ENCODE measurements at regions not wholly inside any gene's neighbourhood (a gene's known extent, or its start where the extent isn't known, plus 50 kb on each side); places are given as distances from the start of the nearest gene placed in this dataset.

GRCh38 chr4:32771491-32771890, 2051.3 kb downstream of the PCDH7 start:
- no peak overlapping the region for H3K9ac ChIP-seq (ENCODE audit: low read length)
- H3K4me1 ChIP-seq (ENCODE audit: insufficient read depth, low read length): no peaks in the 10 kb centered on the region
- H3K4me3 ChIP-seq (ENCODE audit: low read depth in 1 of 2, low read length in 2 of 2): no peak overlapping the region
- H3K9me3 ChIP-seq (ENCODE audit: low read length): no peaks in the 10 kb centered on the region
- H3K27me3 ChIP-seq (ENCODE audit: control insufficient read depth in 1 of 2, insufficient read depth in 2 of 2, low read length in 2 of 2): no peaks in the 10 kb centered on the region
- no peaks in the 10 kb centered on the region for H3K36me3 ChIP-seq (ENCODE audit: insufficient read depth, low read length)
- no peak overlapping the region for H3K27ac ChIP-seq (ENCODE audit: low read depth, low read length)

- no peaks in the 10 kb centered on the region for H3K36me3 ChIP-seq (ENCODE audit: insufficient read depth, low read length)
- no peaks in the 10 kb centered on the region for H3K4me1 ChIP-seq (ENCODE audit: insufficient read depth, low read length)
- H3K9ac ChIP-seq (ENCODE audit: low read length): no peak overlapping the region
- no peaks in the 10 kb centered on the region for H3K9me3 ChIP-seq (ENCODE audit: low read length)
- H3K27me3 ChIP-seq (ENCODE audit: control insufficient read depth in 1 of 2, insufficient read depth in 2 of 2, low read length in 2 of 2): no peaks in the 10 kb centered on the region
- no peak overlapping the region for H3K4me3 ChIP-seq (ENCODE audit: low read depth in 1 of 2, low read length in 2 of 2)
- no peak overlapping the region for H3K27ac ChIP-seq (ENCODE audit: low read depth, low read length)
Observed at GRCh38 chr4:32775049-32775448, 2054.9 kb downstream of the PCDH7 start.

GRCh38 chr4:32776435-32777203, 2056.4 kb downstream of the PCDH7 start:
- no peak overlapping the region for H3K27ac ChIP-seq (ENCODE audit: low read depth, low read length)
- no peaks in the 10 kb centered on the region for H3K9me3 ChIP-seq (ENCODE audit: low read length)
- no peak overlapping the region for H3K4me3 ChIP-seq (ENCODE audit: low read depth in 1 of 2, low read length in 2 of 2)
- H3K27me3 ChIP-seq (ENCODE audit: control insufficient read depth in 1 of 2, insufficient read depth in 2 of 2, low read length in 2 of 2): no peaks in the 10 kb centered on the region
- H3K9ac ChIP-seq (ENCODE audit: low read length): no peak overlapping the region
- H3K36me3 ChIP-seq (ENCODE audit: insufficient read depth, low read length): no peaks in the 10 kb centered on the region
- H3K4me1 ChIP-seq (ENCODE audit: insufficient read depth, low read length): no peaks in the 10 kb centered on the region

GRCh38 chr4:32778025-32778424, 2057.9 kb downstream of the PCDH7 start:
- H3K4me1 ChIP-seq (ENCODE audit: insufficient read depth, low read length): no peaks in the 10 kb centered on the region
- no peaks in the 10 kb centered on the region for H3K9me3 ChIP-seq (ENCODE audit: low read length)
- no peaks in the 10 kb centered on the region for H3K36me3 ChIP-seq (ENCODE audit: insufficient read depth, low read length)
- H3K9ac ChIP-seq (ENCODE audit: low read length): no peak overlapping the region
- no peak overlapping the region for H3K4me3 ChIP-seq (ENCODE audit: low read depth in 1 of 2, low read length in 2 of 2)
- H3K27ac ChIP-seq (ENCODE audit: low read depth, low read length): no peak overlapping the region
- no peaks in the 10 kb centered on the region for H3K27me3 ChIP-seq (ENCODE audit: control insufficient read depth in 1 of 2, insufficient read depth in 2 of 2, low read length in 2 of 2)

GRCh38 chr4:32778938-32779337, 2058.8 kb downstream of the PCDH7 start:
- H3K4me3 ChIP-seq (ENCODE audit: low read depth in 1 of 2, low read length in 2 of 2): no peak overlapping the region
- no peaks in the 10 kb centered on the region for H3K36me3 ChIP-seq (ENCODE audit: insufficient read depth, low read length)
- no peaks in the 10 kb centered on the region for H3K9me3 ChIP-seq (ENCODE audit: low read length)
- no peaks in the 10 kb centered on the region for H3K4me1 ChIP-seq (ENCODE audit: insufficient read depth, low read length)
- no peaks in the 10 kb centered on the region for H3K27me3 ChIP-seq (ENCODE audit: control insufficient read depth in 1 of 2, insufficient read depth in 2 of 2, low read length in 2 of 2)
- no peak overlapping the region for H3K9ac ChIP-seq (ENCODE audit: low read length)
- H3K27ac ChIP-seq (ENCODE audit: low read depth, low read length): no peak overlapping the region

GRCh38 chr4:32789026-32789608, 2068.9 kb downstream of the PCDH7 start:
- no peaks in the 10 kb centered on the region for H3K27me3 ChIP-seq (ENCODE audit: control insufficient read depth in 1 of 2, insufficient read depth in 2 of 2, low read length in 2 of 2)
- H3K4me3 ChIP-seq (ENCODE audit: low read depth in 1 of 2, low read length in 2 of 2): no peak overlapping the region
- H3K9ac ChIP-seq (ENCODE audit: low read length): no peak overlapping the region
- H3K4me1 ChIP-seq (ENCODE audit: insufficient read depth, low read length): no peaks in the 10 kb centered on the region
- H3K36me3 ChIP-seq (ENCODE audit: insufficient read depth, low read length): no peaks in the 10 kb centered on the region
- no peak overlapping the region for H3K27ac ChIP-seq (ENCODE audit: low read depth, low read length)
- no peaks in the 10 kb centered on the region for H3K9me3 ChIP-seq (ENCODE audit: low read length)

- Histone ChIP-seq H3K9ac (ENCODE audit: low read length) (no peak overlapping the region), H3K27ac (ENCODE audit: low read depth, low read length) (no peak overlapping the region), H3K36me3 (ENCODE audit: insufficient read depth, low read length) (no peaks in the 10 kb centered on the region), H3K4me3 (ENCODE audit: low read depth in 1 of 2, low read length in 2 of 2) (no peak overlapping the region), H3K4me1 (ENCODE audit: insufficient read depth, low read length) (no peaks in the 10 kb centered on the region), H3K9me3 (ENCODE audit: low read length) (no peaks in the 10 kb centered on the region), H3K27me3 (ENCODE audit: control insufficient read depth in 1 of 2, insufficient read depth in 2 of 2, low read length in 2 of 2) (no peaks in the 10 kb centered on the region)
Observed at GRCh38 chr4:32790803-32791202, 2070.6 kb downstream of the PCDH7 start.

- no peaks in the 10 kb centered on the region for H3K9me3 ChIP-seq (ENCODE audit: low read length)
- no peaks in the 10 kb centered on the region for H3K36me3 ChIP-seq (ENCODE audit: insufficient read depth, low read length)
- no peaks in the 10 kb centered on the region for H3K4me1 ChIP-seq (ENCODE audit: insufficient read depth, low read length)
- no peak overlapping the region for H3K9ac ChIP-seq (ENCODE audit: low read length)
- H3K27ac ChIP-seq (ENCODE audit: low read depth, low read length): no peak overlapping the region
- H3K27me3 ChIP-seq (ENCODE audit: control insufficient read depth in 1 of 2, insufficient read depth in 2 of 2, low read length in 2 of 2): no peaks in the 10 kb centered on the region
- no peak overlapping the region for H3K4me3 ChIP-seq (ENCODE audit: low read depth in 1 of 2, low read length in 2 of 2)
Observed at GRCh38 chr4:32798471-32799159, 2078.4 kb downstream of the PCDH7 start.

GRCh38 chr4:32824336-32824735, 2104.2 kb downstream of the PCDH7 start:
- no peaks in the 10 kb centered on the region for H3K36me3 ChIP-seq (ENCODE audit: insufficient read depth, low read length)

GRCh38 chr4:32826169-32826568, 2106.0 kb downstream of the PCDH7 start:
- Histone ChIP-seq H3K27me3 (ENCODE audit: control insufficient read depth in 1 of 2, insufficient read depth in 2 of 2, low read length in 2 of 2) (no peaks in the 10 kb centered on the region), H3K27ac (ENCODE audit: low read depth, low read length) (no peak overlapping the region), H3K4me3 (ENCODE audit: low read depth in 1 of 2, low read length in 2 of 2) (no peak overlapping the region), H3K36me3 (ENCODE audit: insufficient read depth, low read length) (no peaks in the 10 kb centered on the region), H3K9ac (ENCODE audit: low read length) (no peak overlapping the region), H3K9me3 (ENCODE audit: low read length) (no peaks in the 10 kb centered on the region), H3K4me1 (ENCODE audit: insufficient read depth, low read length) (no peaks in the 10 kb centered on the region)

More at GRCh38 chr4:32824336-32824735, 2104.2 kb downstream of the PCDH7 start:
- Histone ChIP-seq H3K27ac (ENCODE audit: low read depth, low read length) (no peak overlapping the region), H3K9me3 (ENCODE audit: low read length) (no peaks in the 10 kb centered on the region), H3K4me3 (ENCODE audit: low read depth in 1 of 2, low read length in 2 of 2) (no peak overlapping the region), H3K27me3 (ENCODE audit: control insufficient read depth in 1 of 2, insufficient read depth in 2 of 2, low read length in 2 of 2) (no peaks in the 10 kb centered on the region), H3K9ac (ENCODE audit: low read length) (no peak overlapping the region), H3K4me1 (ENCODE audit: insufficient read depth, low read length) (no peaks in the 10 kb centered on the region)

- Histone ChIP-seq H3K27ac (ENCODE audit: low read depth, low read length) (no peak overlapping the region), H3K9me3 (ENCODE audit: low read length) (no peaks in the 10 kb centered on the region), H3K4me3 (ENCODE audit: low read depth in 1 of 2, low read length in 2 of 2) (no peak overlapping the region), H3K4me1 (ENCODE audit: insufficient read depth, low read length) (no peaks in the 10 kb centered on the region), H3K27me3 (ENCODE audit: control insufficient read depth in 1 of 2, insufficient read depth in 2 of 2, low read length in 2 of 2) (no peaks in the 10 kb centered on the region), H3K36me3 (ENCODE audit: insufficient read depth, low read length) (no peaks in the 10 kb centered on the region), H3K9ac (ENCODE audit: low read length) (no peak overlapping the region)
Observed at GRCh38 chr4:32830160-32830559, 2110.0 kb downstream of the PCDH7 start.
